SK-N-MC (cell line): ENCODE measurements at regions not wholly inside any gene's neighbourhood (a gene's known extent, or its start where the extent isn't known, plus 50 kb on each side); places are given as distances from the start of the nearest gene placed in this dataset.
"Not testable (repeated sequence)": the region's sequence is repeated elsewhere in the genome, so short reads cannot be mapped to it uniquely, and the experiment has no call there.

Source experiments
- DNase-seq: peaks from one replicate; pipeline ENCODE4 v3.0.0-alpha.2; 2011; ENCODE audit warnings: low read depth, low spot score
- H3K27ac ChIP-seq: fragments of 200-600 bp; sonication (generic); 2 replicates; pipeline ENCODE4 v1.5.1; 2016; ENCODE audit warnings: mixed run types
- H3K36me3 ChIP-seq: fragments of 200-600 bp; sonication (generic); 2 replicates; pipeline ENCODE4 v1.6.1; 2017; ENCODE audit warnings: antibody characterized with exemption, low read length, mixed read lengths; ENCODE audit not compliant: insufficient read depth
- H3K4me3 ChIP-seq: fragments of 200-600 bp; sonication (generic); 2 replicates; pipeline ENCODE4 v1.5.1; 2016
- H3K9ac ChIP-seq: fragments of 200-600 bp; sonication (generic); 2 replicates; pipeline ENCODE4 v1.8.0; 2017; ENCODE audit warnings: mixed run types, mixed read lengths; ENCODE audit not compliant: insufficient read length
- H3K9me3 ChIP-seq: fragments of 200-600 bp; sonication (generic); 2 replicates; pipeline ENCODE4 v1.6.1; 2017; ENCODE audit warnings: low read depth, mild to moderate bottlenecking, antibody characterized with exemption, low read length, moderate library complexity, mixed read lengths
- EZH2 ChIP-seq: fragments of 200-600 bp; sonication (generic); IDR thresholded peaks from one replicate; pipeline ENCODE4 v1.6.1; 2017; ENCODE audit warnings: antibody characterized with exemption
- FOXP2 ChIP-seq: optimal IDR thresholded peaks from 2 replicates; pipeline ENCODE3; 2011; ENCODE audit warnings: mild to moderate bottlenecking, moderate library complexity; ENCODE audit not compliant: insufficient read depth; ENCODE audit errors: extremely low read length, control extremely low read depth
- POLR2AphosphoS5 ChIP-seq: IDR thresholded peaks from 2 replicates; pipeline ENCODE4 v1.6.1; 2012; ENCODE audit warnings: mild to moderate bottlenecking, low read depth, low read length, borderline replicate concordance

DNA sequence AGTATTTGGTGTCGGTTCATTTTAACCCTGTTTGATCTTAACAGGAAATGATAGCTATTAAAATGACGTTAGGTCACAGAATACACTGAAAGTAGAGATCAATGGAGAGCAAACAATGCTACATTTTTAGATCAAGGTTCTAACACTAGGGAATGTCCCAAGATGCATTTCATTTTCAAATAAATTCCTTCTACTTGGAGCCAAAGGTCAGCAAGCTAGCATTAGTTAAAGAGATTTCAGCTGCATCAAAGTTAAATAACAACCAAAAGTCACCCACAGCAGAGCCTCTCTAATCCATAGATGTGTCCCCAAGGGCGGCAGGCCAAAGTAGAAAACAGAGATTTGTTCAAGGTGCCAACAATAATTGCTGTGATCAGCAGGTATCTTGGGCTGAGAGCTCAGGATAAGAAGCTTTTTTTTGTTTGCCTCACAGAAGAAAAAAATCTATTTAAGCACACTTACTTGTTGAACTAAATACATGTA, 1233.6 kb upstream of the TMEFF2 start:
- TF ChIP-seq POLR2AphosphoS5 = no peak
- no peak for TF ChIP-seq EZH2
- TF ChIP-seq FOXP2 = no peak
- H3K27ac ChIP-seq = no peak overlapping the region
- H3K4me3 ChIP-seq = no peak overlapping the region
- no peaks in the 10 kb centered on the region for H3K9me3 ChIP-seq
- no peak for DNase-seq
- no peak overlapping the region for H3K9ac ChIP-seq
- no peaks in the 10 kb centered on the region for H3K36me3 ChIP-seq

DNA sequence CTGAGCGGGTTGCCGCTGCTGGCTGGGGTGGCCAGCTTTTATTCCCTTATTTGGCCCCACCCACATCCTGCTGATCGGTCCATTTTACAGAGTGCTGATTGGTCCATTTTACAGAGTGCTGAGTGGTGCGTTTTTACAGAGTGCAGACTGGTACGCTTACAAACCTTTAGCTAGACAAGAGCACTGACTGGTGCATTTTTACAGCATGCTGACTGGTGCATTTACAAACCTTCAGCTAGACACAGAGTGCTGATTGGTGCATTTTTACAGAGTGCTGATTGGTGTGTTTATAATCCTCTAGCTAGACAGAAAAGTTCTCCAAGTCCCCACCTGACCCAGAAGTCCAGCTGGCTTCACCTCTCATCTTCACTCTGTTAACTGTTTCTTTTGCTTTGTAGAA, 1217.6 kb upstream of the TMEFF2 start:
- H3K36me3 ChIP-seq, H3K9ac ChIP-seq, H3K27ac ChIP-seq, DNase-seq, H3K9me3 ChIP-seq, H3K4me3 ChIP-seq: not testable (repeated sequence)

DNA sequence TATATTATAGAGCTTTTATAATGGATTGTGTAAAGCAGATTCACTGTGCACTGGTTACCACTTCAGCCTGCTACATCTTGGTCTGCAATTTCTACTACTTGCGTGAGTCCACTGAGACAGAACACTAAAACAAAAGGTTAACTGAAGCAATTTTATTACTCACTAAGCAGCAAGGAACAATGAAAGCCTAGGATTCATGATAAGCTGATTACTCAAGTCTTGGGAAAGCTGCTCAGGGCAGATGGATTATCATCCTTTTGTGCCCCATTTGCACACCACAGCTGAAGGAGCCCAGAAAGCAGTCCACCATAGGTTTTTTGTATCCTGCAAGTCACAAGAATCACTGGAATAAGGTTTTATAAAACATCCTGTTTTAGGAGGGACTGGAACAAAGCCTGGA, 1215.2 kb upstream of the TMEFF2 start:
- Histone ChIP-seq H3K4me3 (no peak overlapping the region), H3K9ac (no peak overlapping the region), H3K9me3 (no peaks in the 10 kb centered on the region), H3K27ac (no peak overlapping the region), H3K36me3 (no peaks in the 10 kb centered on the region)
- DNase-seq = no peak
- TF ChIP-seq EZH2 (no peak), FOXP2 (no peak)

DNA sequence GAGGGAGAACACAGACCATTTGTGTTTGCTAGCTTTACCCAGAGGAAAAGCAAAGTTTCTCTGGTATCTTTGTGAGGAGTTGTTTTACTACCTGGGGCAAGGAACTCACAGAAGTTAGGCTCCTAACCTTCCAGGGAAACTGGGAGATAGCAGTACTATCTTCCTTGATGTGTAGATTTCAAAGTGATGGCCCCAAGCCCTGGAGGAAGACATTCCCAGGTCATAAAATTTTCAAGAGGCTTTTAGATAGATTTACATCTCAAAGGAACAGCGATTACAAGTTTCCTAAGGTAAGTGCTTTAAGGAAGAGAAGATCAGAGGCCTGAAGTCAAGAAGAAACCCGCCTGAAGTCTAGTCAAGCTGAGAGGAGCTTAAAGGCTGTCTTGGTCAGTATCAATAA, 1187.8 kb upstream of the TMEFF2 start:
- DNase-seq = no peak

GRCh38 chr2:193377789-193378188, 1183.1 kb upstream of the TMEFF2 start:
- Histone ChIP-seq H3K27ac (no peak overlapping the region), H3K36me3 (no peaks in the 10 kb centered on the region), H3K4me3 (no peak overlapping the region), H3K9me3 (no peaks in the 10 kb centered on the region), H3K9ac (no peak overlapping the region)
- TF ChIP-seq EZH2 (no peak), POLR2AphosphoS5 (no peak), FOXP2 (no peak)
- DNase-seq = no peak

More for the DNA sequence above, 1187.8 kb upstream of the TMEFF2 start:
- no peak for TF ChIP-seq POLR2AphosphoS5
- TF ChIP-seq EZH2 = no peak
- TF ChIP-seq FOXP2 = no peak
- Histone ChIP-seq H3K27ac (no peak overlapping the region), H3K4me3 (no peak overlapping the region), H3K36me3 (no peaks in the 10 kb centered on the region), H3K9me3 (no peaks in the 10 kb centered on the region), H3K9ac (no peak overlapping the region)

- H3K9me3 ChIP-seq = no peaks in the 10 kb centered on the region
- no peak overlapping the region for H3K27ac ChIP-seq
- H3K9ac ChIP-seq = no peak overlapping the region
- no peak for TF ChIP-seq EZH2
- no peak for DNase-seq
- H3K4me3 ChIP-seq = no peak overlapping the region
- no peaks in the 10 kb centered on the region for H3K36me3 ChIP-seq
Measured at GRCh38 chr2:193373120-193373519, 1178.4 kb upstream of the TMEFF2 start.

- TF ChIP-seq POLR2AphosphoS5 (no peak), FOXP2 (no peak), EZH2 (no peak)
- Histone ChIP-seq H3K4me3 (no peak overlapping the region), H3K36me3 (no peaks in the 10 kb centered on the region), H3K9ac (no peak overlapping the region), H3K27ac (no peak overlapping the region), H3K9me3 (no peaks in the 10 kb centered on the region)
- DNase-seq = no peak
Measured at GRCh38 chr2:193371200-193371599, 1176.5 kb upstream of the TMEFF2 start.

DNA sequence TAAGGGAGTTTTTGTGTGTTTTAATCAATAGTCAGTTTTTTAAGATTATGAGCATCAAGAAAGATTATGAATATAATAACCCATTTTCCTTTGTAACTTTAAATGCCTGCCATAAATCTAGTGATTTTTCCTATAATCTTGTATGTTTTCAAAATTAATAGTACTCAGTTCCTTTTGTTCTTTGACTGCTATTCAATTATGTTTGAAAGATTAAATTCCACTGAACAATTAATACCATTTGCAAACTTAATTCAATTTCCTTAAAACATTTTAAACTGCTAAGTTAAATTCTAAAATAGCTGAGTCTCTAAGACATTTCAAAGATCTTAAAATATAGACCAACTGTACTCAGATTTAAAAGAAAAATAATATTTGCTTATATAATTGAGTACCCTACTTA, 1173.9 kb upstream of the TMEFF2 start:
- Histone ChIP-seq H3K36me3 (no peaks in the 10 kb centered on the region), H3K9me3 (no peaks in the 10 kb centered on the region), H3K27ac (no peak overlapping the region), H3K9ac (no peak overlapping the region), H3K4me3 (no peak overlapping the region)
- no peak for DNase-seq
- no peak for TF ChIP-seq POLR2AphosphoS5
- no peak for TF ChIP-seq FOXP2

DNA sequence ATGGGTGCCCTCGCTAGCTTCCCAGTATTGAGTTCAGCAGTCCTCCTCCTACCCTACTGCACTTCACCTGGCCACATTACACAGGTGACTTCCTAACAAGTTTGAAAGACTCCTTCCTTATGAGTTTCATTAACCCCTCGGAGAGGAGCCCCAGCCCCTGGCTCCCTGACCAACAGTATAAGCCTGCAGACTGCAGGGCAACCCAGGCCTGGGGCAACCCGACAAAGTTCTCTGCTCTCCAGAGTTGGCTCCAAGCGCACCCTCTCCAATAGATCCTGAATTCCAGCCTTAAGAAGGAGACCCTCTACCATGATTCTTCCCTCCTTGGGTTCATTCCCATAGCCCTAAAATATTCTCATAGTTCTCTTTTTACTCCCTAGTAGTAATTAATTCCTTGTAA, 1162.8 kb upstream of the TMEFF2 start:
- H3K4me3 ChIP-seq = no peak overlapping the region
- H3K36me3 ChIP-seq = no peaks in the 10 kb centered on the region
- no peaks in the 10 kb centered on the region for H3K9me3 ChIP-seq
- DNase-seq = no peak
- TF ChIP-seq EZH2 = no peak
- no peak for TF ChIP-seq FOXP2
- TF ChIP-seq POLR2AphosphoS5 = no peak
- H3K27ac ChIP-seq = no peak overlapping the region
- H3K9ac ChIP-seq = no peak overlapping the region

DNA sequence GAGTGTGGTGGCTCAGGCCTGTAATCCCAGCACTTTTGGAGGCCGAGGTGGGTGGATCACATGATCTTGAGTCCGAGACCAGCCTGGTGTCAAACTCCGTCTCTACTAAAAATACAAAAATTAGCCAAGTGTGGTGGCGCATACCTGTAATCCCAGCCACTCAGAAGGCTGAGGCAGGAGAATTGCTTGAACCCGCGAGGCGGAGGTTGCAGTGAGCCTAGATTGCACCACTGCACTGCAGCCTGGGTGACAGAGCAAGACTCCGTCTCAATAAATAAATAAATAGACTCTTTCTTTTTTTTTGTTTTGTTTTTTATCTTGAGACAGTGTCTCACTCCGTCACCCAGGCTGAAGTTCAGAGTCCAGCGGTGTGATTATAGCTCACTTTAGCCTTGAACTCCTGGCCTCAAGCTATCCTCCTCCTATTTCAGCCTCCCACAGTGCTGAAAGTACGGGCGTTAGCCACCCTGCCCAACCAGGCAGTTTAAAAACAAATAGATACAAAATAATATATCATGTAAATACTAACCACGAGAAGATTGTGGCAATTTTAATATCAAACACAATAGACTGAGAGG, 1158.0 kb upstream of the TMEFF2 start:
- H3K36me3 ChIP-seq, DNase-seq, H3K4me3 ChIP-seq, H3K9ac ChIP-seq, H3K27ac ChIP-seq, H3K9me3 ChIP-seq: not testable (repeated sequence)
